Breast epithelium (tissue), 3 donors: ENCODE measurements at regions not wholly inside any gene's neighbourhood (a gene's known extent, or its start where the extent isn't known, plus 50 kb on each side); places are given as distances from the start of the nearest gene placed in this dataset.

Source experiments
- CTCF ChIP-seq, 3 donors: fragments of 450-650 bp; IDR thresholded peaks; one replicate each; pipeline ENCODE4 v1.5.1; 2016 to 2017; ENCODE audit warnings: antibody characterized with exemption in 3 of 3, mild to moderate bottlenecking in 3 of 3, moderate library complexity in 3 of 3
- POLR2A ChIP-seq: fragments of 450-650 bp; IDR thresholded peaks from one replicate; pipeline ENCODE4 v1.6.1; 2016; ENCODE audit warnings: antibody characterized with exemption, mild to moderate bottlenecking, moderate library complexity

- no peak for TF ChIP-seq POLR2A
- TF ChIP-seq CTCF (IDR thresholded peaks at IDR 0.05) = no peak
Measured at GRCh38 chr20:11246251-11246775, 572.5 kb upstream of the JAG1 start.
